ENCODE measurements at regions not wholly inside any gene's neighbourhood (a gene's known extent, or its start where the extent isn't known, plus 50 kb on each side); places are given as distances from the start of the nearest gene placed in this dataset.
"Not testable (repeated sequence)": the region's sequence is repeated elsewhere in the genome, so short reads cannot be mapped to it uniquely, and the experiment has no call there.

- POLR2A ChIA-PET: interaction anchor here (0.5 kb wide), 1 partner anchor 470 kb away, joined by 3 read pairs; no protein-coding TSS in a partner anchor
- CTCF ChIA-PET: interaction anchor here (1.4 kb wide), 1 partner anchor 557 kb away, joined by 3 read pairs; no protein-coding TSS in a partner anchor
Observed at GRCh38 chr1:221992427-221992826, 250.5 kb upstream of the DUSP10 start.

- CTCF ChIA-PET: no interaction called here
- POLR2A ChIA-PET: no interaction called here
Observed at GRCh38 chr1:221991221-221991620, 249.3 kb upstream of the DUSP10 start.

GRCh38 chr1:221989741-221990140 lies 247.9 kb upstream of the DUSP10 start:
- CTCF ChIA-PET: no interaction called here
- POLR2A ChIA-PET: interaction anchor here (0.7 kb wide), 1 partner anchor 8 kb away, joined by 4 read pairs; no protein-coding TSS in a partner anchor

GRCh38 chr1:221988829-221989228 lies 246.9 kb upstream of the DUSP10 start:
- ChIA-PET POLR2A (no interaction called here), CTCF (no interaction called here)

GRCh38 chr1:221987860-221988520 lies 246.1 kb upstream of the DUSP10 start:
- POLR2A ChIA-PET: no interaction called here
- CTCF ChIA-PET: no interaction called here

- ChIA-PET POLR2A (no interaction called here), CTCF (no interaction called here)
Observed at GRCh38 chr1:221983444-221983843, 241.6 kb upstream of the DUSP10 start.

- ChIA-PET POLR2A (no interaction called here), CTCF (no interaction called here)
Observed at GRCh38 chr1:221981461-221981860, 239.6 kb upstream of the DUSP10 start.

GRCh38 chr1:221979444-221980032 lies 237.6 kb upstream of the DUSP10 start:
- POLR2A ChIA-PET: no interaction called here
- CTCF ChIA-PET: interaction anchor here (0.7 kb wide), 1 partner anchor 65 kb away, joined by 3 read pairs; no protein-coding TSS in a partner anchor

- POLR2A ChIA-PET, CTCF ChIA-PET: not testable (repeated sequence)
Observed at GRCh38 chr1:221978631-221979334, 236.9 kb upstream of the DUSP10 start.

GRCh38 chr1:221973787-221974186 lies 231.9 kb upstream of the DUSP10 start:
- CTCF ChIA-PET, POLR2A ChIA-PET: not testable (repeated sequence)

GRCh38 chr1:221972276-221973235 lies 230.7 kb upstream of the DUSP10 start:
- ChIA-PET CTCF (no interaction called here), POLR2A (no interaction called here)

- CTCF ChIA-PET, POLR2A ChIA-PET: not testable (repeated sequence)
Observed at GRCh38 chr1:221971035-221971434, 229.1 kb upstream of the DUSP10 start.

GRCh38 chr1:221969298-221969858 lies 227.5 kb upstream of the DUSP10 start:
- CTCF ChIA-PET, POLR2A ChIA-PET: not testable (repeated sequence)

GRCh38 chr1:221967538-221967937 lies 225.6 kb upstream of the DUSP10 start:
- POLR2A ChIA-PET, CTCF ChIA-PET: not testable (repeated sequence)

- CTCF ChIA-PET, POLR2A ChIA-PET: not testable (repeated sequence)
Observed at GRCh38 chr1:221966888-221967287, 225.0 kb upstream of the DUSP10 start.

- CTCF ChIA-PET, POLR2A ChIA-PET: not testable (repeated sequence)
Observed at GRCh38 chr1:221965891-221966290, 224.0 kb upstream of the DUSP10 start.

- POLR2A ChIA-PET: no interaction called here
- CTCF ChIA-PET: no interaction called here
Observed at GRCh38 chr1:221965252-221965651, 223.4 kb upstream of the DUSP10 start.

- POLR2A ChIA-PET: no interaction called here
- CTCF ChIA-PET: no interaction called here
Observed at GRCh38 chr1:221963742-221964141, 221.9 kb upstream of the DUSP10 start.

GRCh38 chr1:221962385-221962784 lies 220.5 kb upstream of the DUSP10 start:
- ChIA-PET POLR2A (interaction anchor here (1.1 kb wide), 1 partner anchor 221 kb away, joined by 6 read pairs; the partner anchor contains the start of gene DUSP10), CTCF (no interaction called here)

All from activated CD8-positive, alpha-beta memory T cell treated with anti-CD3 and anti-CD28 coated beads for 36 hours (primary cell).